RWPE1 (cell line): ENCODE measurements at regions not wholly inside any gene's neighbourhood (a gene's known extent, or its start where the extent isn't known, plus 50 kb on each side); places are given as distances from the start of the nearest gene placed in this dataset.
A peak's percentile ranks its signal among the peaks of the same experiment; 100 is the strongest.
"Not testable (repeated sequence)": the region's sequence is repeated elsewhere in the genome, so short reads cannot be mapped to it uniquely, and the experiment has no call there.

Experiments used
- CTCF ChIA-PET: fragments of 350-600 bp; sonication (Branson Sonifier 250); formaldehyde crosslinking; extraction: SDS; loops from one replicate; lab custom pipeline; 2021; lab: Yijun Ruan, JAX
- POLR2A ChIA-PET: fragments of 400-600 bp; formaldehyde crosslinking; extraction: SDS; loops from one replicate; lab custom pipeline; 2020; ENCODE audit warnings: antibody characterized with exemption; ENCODE audit not compliant: low non-redundant PET; lab: Yijun Ruan, JAX
- DNase-seq: peaks from one replicate; pipeline ENCODE4 v3.0.0; 2012; ENCODE audit warnings: low spot score
- H3K27ac ChIP-seq: fragments of 450-650 bp; 2 replicates; pipeline ENCODE4 v1.5.1; 2017
- TF ChIP-seq, protein P1 (sequence below): fragments of 450-650 bp; conservative IDR thresholded peaks from 2 replicates; pipeline ENCODE4 v1.5.1; 2017; ENCODE audit warnings: low read depth, mild to moderate bottlenecking

- no peak overlapping the region for H3K27ac ChIP-seq
- CTCF ChIA-PET = interaction anchor here (0.6 kb wide), 1 partner anchor 61 kb away, joined by 3 read pairs; no protein-coding TSS in a partner anchor
- TF ChIP-seq, protein P1, sequence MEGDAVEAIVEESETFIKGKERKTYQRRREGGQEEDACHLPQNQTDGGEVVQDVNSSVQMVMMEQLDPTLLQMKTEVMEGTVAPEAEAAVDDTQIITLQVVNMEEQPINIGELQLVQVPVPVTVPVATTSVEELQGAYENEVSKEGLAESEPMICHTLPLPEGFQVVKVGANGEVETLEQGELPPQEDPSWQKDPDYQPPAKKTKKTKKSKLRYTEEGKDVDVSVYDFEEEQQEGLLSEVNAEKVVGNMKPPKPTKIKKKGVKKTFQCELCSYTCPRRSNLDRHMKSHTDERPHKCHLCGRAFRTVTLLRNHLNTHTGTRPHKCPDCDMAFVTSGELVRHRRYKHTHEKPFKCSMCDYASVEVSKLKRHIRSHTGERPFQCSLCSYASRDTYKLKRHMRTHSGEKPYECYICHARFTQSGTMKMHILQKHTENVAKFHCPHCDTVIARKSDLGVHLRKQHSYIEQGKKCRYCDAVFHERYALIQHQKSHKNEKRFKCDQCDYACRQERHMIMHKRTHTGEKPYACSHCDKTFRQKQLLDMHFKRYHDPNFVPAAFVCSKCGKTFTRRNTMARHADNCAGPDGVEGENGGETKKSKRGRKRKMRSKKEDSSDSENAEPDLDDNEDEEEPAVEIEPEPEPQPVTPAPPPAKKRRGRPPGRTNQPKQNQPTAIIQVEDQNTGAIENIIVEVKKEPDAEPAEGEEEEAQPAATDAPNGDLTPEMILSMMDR = no peak
- peak; percentile 5 for DNase-seq
- POLR2A ChIA-PET = no interaction called here
Observed at GRCh38 chr13:23025864-23026608, 154.7 kb upstream of the SGCG start.

DNA sequence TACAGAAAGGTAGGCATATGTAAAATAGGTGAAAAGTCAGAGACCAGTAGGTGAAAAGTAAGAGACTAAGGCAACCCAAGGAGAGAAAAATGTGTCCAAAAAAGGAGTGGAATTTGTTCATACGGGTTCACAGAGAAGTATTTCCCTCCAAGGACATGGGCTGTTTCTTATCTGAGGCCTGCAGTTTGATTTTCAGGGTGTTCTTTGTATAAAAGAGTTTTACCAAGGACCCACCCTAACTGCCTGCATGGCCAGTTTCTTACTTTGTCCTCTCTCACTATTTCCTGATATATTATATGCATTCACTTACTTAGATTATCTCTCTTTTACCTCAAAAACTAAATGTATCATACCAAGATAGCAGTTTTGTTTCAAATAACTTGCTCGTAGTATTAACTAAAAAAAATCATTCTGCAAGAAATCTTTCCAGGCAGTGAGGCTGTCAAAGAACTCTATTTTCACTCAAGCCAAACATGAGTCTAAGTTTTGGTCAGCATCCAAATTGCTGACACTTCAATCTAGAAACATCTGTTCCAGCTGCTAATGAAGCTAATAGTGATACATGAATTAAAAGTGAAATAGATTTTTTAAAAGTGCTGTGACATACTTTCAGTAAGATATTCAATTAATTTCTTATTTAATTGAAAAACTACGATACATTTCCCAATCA, 141.4 kb upstream of the SGCG start:
- TF ChIP-seq, protein P1 = no peak
- CTCF ChIA-PET = no interaction called here
- POLR2A ChIA-PET = no interaction called here
- no peak overlapping the region for H3K27ac ChIP-seq
- no peak for DNase-seq

- ChIA-PET POLR2A (no interaction called here), CTCF (interaction anchor here (0.7 kb wide), 1 partner anchor 27 kb away, joined by 7 read pairs; no protein-coding TSS in a partner anchor)
Observed at GRCh38 chr13:23042181-23042580, 138.6 kb upstream of the SGCG start.

DNA sequence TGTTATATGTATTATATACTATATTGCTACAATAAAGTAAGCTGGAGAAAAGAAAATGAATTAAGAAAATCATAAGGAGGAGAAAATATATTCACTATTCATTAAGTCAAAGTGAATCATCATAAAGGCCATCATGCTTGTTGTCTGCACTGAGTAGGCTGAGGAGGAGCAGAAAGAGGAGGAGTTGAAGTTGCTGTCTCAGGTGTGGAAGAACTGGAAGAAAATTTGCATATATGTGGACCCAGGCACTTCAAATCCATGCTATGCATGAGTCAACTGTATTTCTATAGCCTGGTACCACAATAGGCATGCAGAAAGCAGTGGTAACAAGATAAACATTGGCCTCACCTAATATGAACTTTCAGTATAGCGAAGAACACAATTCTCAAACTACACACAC, 135.9 kb upstream of the SGCG start:
- CTCF ChIA-PET = interaction anchor here (0.6 kb wide), 1 partner anchor 390 kb away, joined by 3 read pairs; no protein-coding TSS in a partner anchor
- TF ChIP-seq, protein P1 = no peak
- no peak overlapping the region for H3K27ac ChIP-seq
- DNase-seq = no peak
- POLR2A ChIA-PET = no interaction called here

More at GRCh38 chr13:23042181-23042580, 138.6 kb upstream of the SGCG start:
- TF ChIP-seq, protein P1 = no peak
- no peak for DNase-seq
- no peak overlapping the region for H3K27ac ChIP-seq

DNA sequence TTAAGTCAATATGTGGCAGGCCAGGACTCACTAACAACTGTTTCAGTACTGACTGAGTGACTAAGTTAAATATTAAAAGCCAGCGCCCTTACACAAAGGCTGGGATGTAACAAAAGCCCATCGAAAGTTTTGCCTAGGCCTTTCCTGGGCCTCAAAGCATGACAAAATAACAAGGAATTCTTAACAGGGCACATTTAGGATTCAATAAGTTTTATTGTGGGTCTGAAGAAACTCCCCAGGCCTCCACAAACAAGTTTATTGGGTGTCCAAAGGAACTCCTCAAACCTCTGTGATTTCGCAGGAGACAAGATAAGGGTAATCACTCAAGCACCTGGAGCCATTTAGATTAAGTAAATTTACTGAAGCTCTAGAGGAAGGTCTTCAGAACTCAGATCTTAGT, 130.7 kb upstream of the SGCG start:
- TF ChIP-seq, protein P1 = no peak
- ChIA-PET POLR2A (no interaction called here), CTCF (no interaction called here)
- no peak for DNase-seq
- no peak overlapping the region for H3K27ac ChIP-seq

GRCh38 chr13:23053711-23054110, 127.1 kb upstream of the SGCG start:
- POLR2A ChIA-PET, CTCF ChIA-PET: not testable (repeated sequence)

More at GRCh38 chr13:23053711-23054110, 127.1 kb upstream of the SGCG start:
- H3K27ac ChIP-seq, DNase-seq: not testable (repeated sequence)
